Activated T-cell treated with anti-CD3 and anti-CD28 coated beads for 1 hour (primary cell): ENCODE measurements at regions not wholly inside any gene's neighbourhood (a gene's known extent, or its start where the extent isn't known, plus 50 kb on each side); places are given as distances from the start of the nearest gene placed in this dataset.

Experiments used
- DNase-seq: peaks from one replicate; pipeline ENCODE4 v3.0.0-alpha.2; 2020; ENCODE audit warnings: low read depth

- DNase-seq: no peak
Observed at GRCh38 chr12:67498991-67499390, 149.6 kb upstream of the DYRK2 start.

- DNase-seq: no peak
Observed at GRCh38 chr12:67501362-67501761, 147.2 kb upstream of the DYRK2 start.

- no peak for DNase-seq
Observed at GRCh38 chr12:67504026-67504425, 144.5 kb upstream of the DYRK2 start.

- no peak for DNase-seq
Observed at GRCh38 chr12:67506739-67507138, 141.8 kb upstream of the DYRK2 start.

- DNase-seq: no peak
Observed at GRCh38 chr12:67508830-67509229, 139.7 kb upstream of the DYRK2 start.

GRCh38 chr12:67509666-67510386, 138.7 kb upstream of the DYRK2 start:
- no peak for DNase-seq

GRCh38 chr12:67512061-67512460, 136.5 kb upstream of the DYRK2 start:
- no peak for DNase-seq

GRCh38 chr12:67514502-67514901, 134.0 kb upstream of the DYRK2 start:
- DNase-seq: no peak

GRCh38 chr12:67515679-67516340, 132.7 kb upstream of the DYRK2 start:
- DNase-seq: no peak

GRCh38 chr12:67517181-67517887, 131.2 kb upstream of the DYRK2 start:
- no peak for DNase-seq

- DNase-seq: no peak
Observed at GRCh38 chr12:67519484-67520433, 128.8 kb upstream of the DYRK2 start.

- DNase-seq: no peak
Observed at GRCh38 chr12:67520606-67521005, 127.9 kb upstream of the DYRK2 start.

GRCh38 chr12:67522222-67522621, 126.3 kb upstream of the DYRK2 start:
- no peak for DNase-seq

GRCh38 chr12:67523538-67523937, 125.0 kb upstream of the DYRK2 start:
- DNase-seq: no peak

- DNase-seq: no peak
Observed at GRCh38 chr12:67524861-67525616, 123.5 kb upstream of the DYRK2 start.

- no peak for DNase-seq
Observed at GRCh38 chr12:67525617-67525884, 123.0 kb upstream of the DYRK2 start.

- no peak for DNase-seq
Observed at GRCh38 chr12:67526129-67526528, 122.4 kb upstream of the DYRK2 start.

GRCh38 chr12:67531051-67531450, 117.5 kb upstream of the DYRK2 start:
- DNase-seq: no peak

GRCh38 chr12:67531501-67531900, 117.0 kb upstream of the DYRK2 start:
- DNase-seq: no peak

GRCh38 chr12:67533159-67533558, 115.4 kb upstream of the DYRK2 start:
- DNase-seq: no peak

GRCh38 chr12:67534046-67534445, 114.5 kb upstream of the DYRK2 start:
- no peak for DNase-seq

- no peak for DNase-seq
Observed at GRCh38 chr12:67534681-67535080, 113.9 kb upstream of the DYRK2 start.
